Activated CD4-positive, alpha-beta T cell treated with anti-CD3 and anti-CD28 coated beads, Interleukin-2, amount 50 U/mL, for 4 hours (primary cell): ENCODE measurements at regions not wholly inside any gene's neighbourhood (a gene's known extent, or its start where the extent isn't known, plus 50 kb on each side); places are given as distances from the start of the nearest gene placed in this dataset.
A peak's percentile ranks its signal among the peaks of the same experiment; 100 is the strongest.

ENCODE experiments used
- DNase-seq, 2 experiments: peaks; one replicate each; pipeline ENCODE4 v3.0.0-alpha.2; 2020

DNA sequence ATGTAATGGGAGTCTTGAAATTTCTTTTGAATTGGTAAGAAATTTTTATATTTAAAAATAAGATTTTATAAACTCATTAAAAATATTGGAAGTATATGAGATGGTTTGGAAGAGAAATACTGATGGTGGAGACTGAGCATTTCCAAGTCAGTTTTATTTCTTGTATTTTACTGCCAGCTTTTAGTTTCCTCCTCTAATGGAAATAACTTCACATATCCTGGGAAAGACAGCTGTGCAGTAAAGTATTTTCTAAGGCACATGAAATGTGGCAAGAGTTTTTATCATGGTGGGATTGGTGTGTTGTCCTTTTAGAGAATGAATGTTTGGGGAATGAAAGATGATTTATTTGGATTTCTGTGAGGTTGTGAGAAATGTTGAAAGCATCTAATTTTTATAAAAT lies 346.9 kb upstream of the RGS6 start:
- no peak for DNase-seq

DNA sequence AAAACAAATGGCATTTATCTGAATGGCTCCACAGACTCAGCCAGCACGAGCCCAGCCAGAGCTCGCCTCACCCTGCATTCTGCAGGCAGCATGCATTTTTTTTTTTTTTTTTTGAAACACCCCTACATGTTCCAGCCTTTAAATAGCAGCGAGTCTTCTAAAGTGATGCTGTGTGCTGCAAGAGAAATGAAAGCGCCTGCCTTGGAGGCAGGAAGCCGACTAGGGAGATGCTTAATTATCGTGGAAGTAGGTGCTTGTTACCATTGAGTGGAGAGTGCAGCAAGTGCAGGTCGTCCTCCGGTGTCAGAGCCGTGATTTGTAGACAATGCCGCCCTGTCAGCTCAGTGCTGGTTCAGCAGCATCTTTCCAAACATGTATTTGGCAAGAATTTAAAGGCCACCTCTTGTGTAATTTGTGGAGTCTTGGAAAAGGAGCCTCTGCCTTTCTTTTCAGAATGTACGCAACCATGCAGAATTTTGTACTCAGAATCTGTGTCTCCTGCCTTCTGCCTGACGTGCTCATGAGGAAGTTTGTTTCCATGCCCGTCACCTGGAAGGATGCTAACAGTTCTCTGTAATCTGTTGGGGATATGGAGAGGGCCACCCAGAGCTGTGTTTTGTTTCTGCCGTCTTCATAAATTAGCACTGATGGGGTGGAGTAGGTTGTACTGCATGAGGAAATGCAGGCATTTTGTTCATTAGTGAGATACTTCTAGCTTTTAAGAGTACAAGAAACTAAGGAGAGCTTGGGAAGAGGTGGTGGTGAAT lies 345.9 kb upstream of the RGS6 start:
- DNase-seq: no peak

DNA sequence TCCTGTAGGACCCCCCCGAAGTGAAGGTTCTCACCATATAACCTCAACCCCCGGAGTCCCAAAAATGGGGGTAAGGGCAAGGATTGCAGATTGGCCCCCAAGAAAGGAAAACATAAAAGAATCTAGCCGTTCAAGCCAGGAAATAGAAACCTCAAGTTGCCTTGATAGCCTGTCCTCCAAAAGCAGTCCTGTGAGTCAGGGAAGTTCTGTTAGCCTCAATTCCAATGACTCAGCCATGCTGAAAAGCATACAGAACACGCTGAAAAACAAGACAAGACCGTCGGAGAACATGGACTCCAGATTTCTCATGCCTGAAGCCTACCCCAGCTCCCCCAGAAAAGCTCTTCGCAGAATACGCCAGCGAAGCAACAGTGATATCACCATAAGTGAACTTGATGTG lies 344.2 kb upstream of the RGS6 start:
- no peak for DNase-seq

- no peak for DNase-seq
These were observed 343.5 kb upstream of the RGS6 start for GRCh38 chr14:71588576-71589215.

GRCh38 chr14:71589609-71590008 lies 342.6 kb upstream of the RGS6 start:
- no peak for DNase-seq

GRCh38 chr14:71590131-71590530 lies 342.1 kb upstream of the RGS6 start:
- DNase-seq: no peak

GRCh38 chr14:71591231-71591630 lies 341.0 kb upstream of the RGS6 start:
- no peak for DNase-seq

GRCh38 chr14:71591929-71592328 lies 340.3 kb upstream of the RGS6 start:
- DNase-seq: peak in 1 of 2 experiments; percentile 3

DNA sequence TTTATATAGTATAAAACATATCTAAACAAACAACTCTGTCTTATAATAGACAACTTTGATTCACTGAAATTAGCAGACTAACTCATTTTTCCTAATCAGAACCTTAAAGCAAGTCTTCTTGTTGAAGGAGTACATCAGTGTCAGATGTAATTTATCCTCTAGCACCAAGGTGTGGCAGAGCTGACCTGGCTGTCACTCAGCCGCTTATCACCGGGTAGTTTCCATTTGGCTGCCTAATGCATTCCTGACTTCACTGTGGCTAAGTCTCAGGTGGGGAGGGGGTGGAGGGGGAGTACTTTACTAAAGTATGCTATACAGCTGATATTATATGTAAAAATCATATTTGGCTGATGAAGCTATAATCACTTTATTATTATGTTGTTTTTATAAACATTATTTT lies 339.9 kb upstream of the RGS6 start:
- DNase-seq: no peak

- no peak for DNase-seq
These were observed 338.3 kb upstream of the RGS6 start for GRCh38 chr14:71593966-71594365.

GRCh38 chr14:71594821-71595220 lies 337.4 kb upstream of the RGS6 start:
- DNase-seq: no peak

DNA sequence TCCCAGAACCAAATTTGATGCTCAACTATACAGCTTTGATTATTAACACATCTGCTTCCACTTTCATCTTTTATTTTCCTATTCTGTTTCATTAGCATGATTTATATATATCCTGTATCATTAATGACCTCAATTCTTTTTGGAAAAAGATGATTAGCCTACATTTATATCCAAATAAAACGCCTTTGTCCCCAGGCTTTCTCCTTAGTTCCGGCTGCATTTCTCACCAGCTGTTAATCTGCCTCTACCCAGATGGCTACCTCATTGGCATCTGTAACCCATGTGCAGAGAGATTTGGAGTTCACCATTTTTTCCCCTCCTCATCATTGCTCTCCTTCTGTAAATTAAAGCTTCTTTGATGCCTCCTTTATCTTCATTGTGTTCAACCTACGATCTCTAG lies 336.8 kb upstream of the RGS6 start:
- no peak for DNase-seq

DNA sequence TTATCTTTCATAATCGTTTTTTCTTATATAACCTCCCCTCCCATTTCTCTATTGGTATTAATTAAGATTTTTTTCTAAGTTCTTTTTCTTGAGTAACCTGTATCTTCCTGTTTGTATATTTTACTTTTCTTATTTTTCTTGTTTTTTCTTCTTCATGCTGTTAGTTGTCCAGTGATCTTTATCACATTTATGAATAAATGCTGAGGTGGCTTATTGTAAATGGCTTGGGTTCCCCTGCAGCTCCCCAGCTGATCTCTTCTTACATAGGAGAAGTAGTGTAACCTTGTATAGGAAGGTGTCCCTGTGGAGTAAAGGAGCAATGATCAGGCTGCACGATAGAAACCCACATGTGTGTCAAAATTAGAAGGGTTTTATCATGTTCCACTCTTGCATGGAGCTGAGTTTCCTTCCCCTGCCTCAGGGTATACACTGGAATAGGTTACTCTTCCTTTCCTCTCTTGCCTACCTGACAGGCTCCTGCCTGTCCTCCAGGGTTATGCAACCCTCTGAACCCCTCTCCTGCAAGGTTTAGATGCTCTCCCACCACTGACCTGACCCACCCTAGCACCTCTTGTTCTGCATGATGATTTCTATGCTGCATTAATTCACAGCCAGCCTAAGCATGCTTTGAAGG lies 334.8 kb upstream of the RGS6 start:
- DNase-seq: no peak

- no peak for DNase-seq
These were observed 334.1 kb upstream of the RGS6 start for GRCh38 chr14:71597955-71598660.

DNA sequence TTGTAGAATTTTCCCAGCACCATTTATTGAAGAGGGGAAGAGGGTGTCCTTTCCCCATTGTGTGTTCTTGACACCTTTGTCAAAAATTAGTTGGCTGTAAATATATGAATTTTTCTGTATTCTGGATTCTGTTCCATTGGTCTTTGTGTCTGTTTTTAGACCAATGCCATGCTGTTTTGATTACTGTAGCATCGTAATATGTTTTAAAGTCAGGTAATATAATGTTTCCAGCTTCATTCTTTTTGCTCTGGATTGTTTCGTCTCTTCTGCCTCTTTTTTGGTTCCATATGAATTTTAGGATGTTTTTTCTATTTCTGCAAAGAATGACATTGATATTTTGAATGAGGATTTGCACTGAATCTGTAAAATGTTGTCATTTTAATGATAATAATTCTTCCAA lies 331.9 kb upstream of the RGS6 start:
- DNase-seq: no peak

- no peak for DNase-seq
These were observed 329.7 kb upstream of the RGS6 start for GRCh38 chr14:71602524-71602923.

- DNase-seq: no peak
These were observed 328.0 kb upstream of the RGS6 start for GRCh38 chr14:71604231-71604630.

DNA sequence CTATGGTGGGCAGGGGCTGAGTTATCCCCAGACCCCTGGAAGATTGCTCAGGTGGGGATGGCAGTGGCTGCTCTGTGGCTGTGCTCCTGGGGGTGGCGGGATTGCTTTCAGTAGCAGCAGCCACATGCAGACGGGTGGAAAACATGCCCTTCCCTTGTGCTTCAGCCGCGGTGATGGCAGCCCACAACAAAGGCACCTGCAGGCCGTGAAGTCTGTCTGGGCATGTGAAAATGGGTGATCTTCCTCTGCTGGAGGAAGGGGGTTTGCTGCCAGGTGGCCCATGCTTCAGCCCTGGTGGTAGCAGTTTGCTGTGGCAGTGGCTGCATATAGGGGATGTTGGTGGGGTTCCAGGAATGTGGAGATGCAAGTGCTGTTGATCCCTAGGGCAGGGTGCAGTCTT lies 326.2 kb upstream of the RGS6 start:
- no peak for DNase-seq

DNA sequence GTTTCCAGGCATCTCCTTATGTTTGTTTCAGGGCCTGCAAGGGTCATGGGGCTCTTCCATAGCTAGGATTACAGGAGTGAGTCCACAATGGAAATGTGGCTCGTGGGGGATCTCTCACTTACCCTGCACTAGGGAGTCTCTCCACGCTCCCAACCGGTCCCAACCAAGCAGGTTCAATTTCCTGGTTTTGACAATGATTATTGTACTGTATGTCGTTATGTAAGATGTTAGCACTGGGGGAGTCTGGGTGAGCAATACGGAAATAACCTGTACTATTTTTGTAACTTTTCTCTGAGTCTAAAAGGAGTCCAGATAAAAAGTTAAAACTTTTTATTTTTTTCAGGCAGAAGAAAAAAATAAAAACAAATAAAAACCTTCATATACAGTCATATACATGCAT lies 325.7 kb upstream of the RGS6 start:
- no peak for DNase-seq

GRCh38 chr14:71607056-71607455 lies 325.2 kb upstream of the RGS6 start:
- no peak for DNase-seq

DNA sequence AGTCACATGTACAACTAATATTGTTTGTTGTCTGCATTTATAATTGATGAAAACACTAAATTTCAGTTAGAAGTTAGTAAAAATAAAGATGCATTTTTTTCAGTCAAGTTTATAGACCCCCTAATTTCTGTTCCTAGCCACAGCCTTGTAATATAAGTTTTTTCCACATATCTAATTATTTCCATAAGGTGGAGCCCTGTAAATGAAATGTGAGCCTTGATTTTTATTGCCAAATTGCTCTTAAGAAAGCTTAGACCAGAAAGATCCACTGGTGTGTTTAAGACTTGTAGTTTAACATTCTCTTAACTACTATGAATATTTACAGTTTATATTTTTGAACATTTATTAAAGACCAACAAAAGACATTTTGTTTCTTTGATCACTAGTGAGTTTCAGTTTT lies 322.1 kb upstream of the RGS6 start:
- no peak for DNase-seq

DNA sequence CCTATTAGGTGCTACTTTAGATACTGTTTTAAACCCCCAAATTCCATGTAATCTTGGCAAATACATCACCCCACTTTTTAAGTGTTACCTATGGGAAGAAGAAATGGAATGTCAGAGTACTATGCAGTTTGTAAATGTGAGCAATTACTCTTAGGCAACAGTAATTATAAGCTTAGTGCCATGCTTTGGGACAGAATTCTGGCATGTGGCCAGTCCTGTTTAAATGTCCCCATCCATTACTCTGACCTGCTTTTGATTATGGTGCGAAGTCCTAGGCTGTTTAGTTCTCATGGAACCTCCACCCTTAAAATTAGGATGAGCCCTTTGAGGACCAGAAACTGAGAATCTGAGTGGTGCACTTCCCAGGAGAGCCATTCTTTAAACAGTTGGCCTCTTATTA lies 321.4 kb upstream of the RGS6 start:
- DNase-seq: no peak

DNA sequence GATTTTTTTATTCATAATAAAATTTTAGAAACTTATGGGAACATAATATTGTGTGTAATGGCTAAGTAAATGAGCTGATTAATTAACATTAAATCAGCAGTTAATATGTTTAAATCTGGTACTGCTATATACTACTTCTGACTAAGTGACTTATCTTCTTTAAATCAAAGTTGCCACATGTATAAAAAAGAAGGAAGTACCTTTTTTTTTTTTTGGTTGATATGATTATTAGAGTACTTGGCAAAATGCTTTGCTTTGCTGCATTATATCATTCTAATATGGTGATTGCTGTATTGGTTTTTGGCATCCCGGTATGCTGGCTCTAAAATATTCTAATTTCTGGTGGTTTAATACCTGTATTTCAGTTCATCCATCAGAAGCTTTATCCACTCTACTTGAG lies 319.1 kb upstream of the RGS6 start:
- no peak for DNase-seq

GRCh38 chr14:71616013-71616412 lies 316.2 kb upstream of the RGS6 start:
- no peak for DNase-seq
